Suprapubic skin (tissue), 4 donors: ENCODE measurements at regions not wholly inside any gene's neighbourhood (a gene's known extent, or its start where the extent isn't known, plus 50 kb on each side); places are given as distances from the start of the nearest gene placed in this dataset.
A peak's percentile ranks its signal among the peaks of the same experiment; 100 is the strongest.

Source experiments
- DNase-seq, 2 donors: peaks; one replicate each; pipeline ENCODE4 v3.0.0-alpha.2; 2019; ENCODE audit warnings: low spot score in 2 of 2
- H3K27ac ChIP-seq: fragments of 200-600 bp; sonication (generic); one replicate; pipeline ENCODE4 v1.5.1; 2019
- H3K27me3 ChIP-seq: fragments of 200-600 bp; sonication (generic); one replicate; pipeline ENCODE4 v1.5.1; 2019
- H3K36me3 ChIP-seq: fragments of 200-600 bp; sonication (generic); one replicate; pipeline ENCODE4 v1.5.1; 2019
- H3K4me1 ChIP-seq: fragments of 200-600 bp; sonication (generic); one replicate; pipeline ENCODE4 v1.5.1; 2019
- H3K4me3 ChIP-seq: fragments of 200-600 bp; sonication (generic); one replicate; pipeline ENCODE4 v1.5.1; 2019; ENCODE audit warnings: mild to moderate bottlenecking
- H3K9me3 ChIP-seq: fragments of 200-600 bp; sonication (generic); one replicate; pipeline ENCODE4 v1.5.1; 2019
- EP300 ChIP-seq: sonication (generic); formaldehyde crosslinking; IDR thresholded peaks from one replicate; pipeline ENCODE4 v1.6.1; 2017; ENCODE audit warnings: antibody characterized with exemption
- POLR2A ChIP-seq, 2 donors: fragments of 450-650 bp; IDR thresholded peaks; one replicate each; pipeline ENCODE4 v1.6.1; 2017; ENCODE audit warnings: antibody characterized with exemption in 2 of 2, mild to moderate bottlenecking in 2 of 2, moderate library complexity in 2 of 2
- POLR2AphosphoS5 ChIP-seq, 3 donors: sonication (generic); formaldehyde crosslinking; IDR thresholded peaks; one replicate each; pipeline ENCODE4 v1.6.1; 2017; ENCODE audit warnings: antibody characterized with exemption in 3 of 3
- WGBS: methylation state at CpG from one replicate; pipeline ENCODE4 v1.1.5; 2018; 5-methylcytosine and 5-hydroxymethylcytosine counted together
- TF ChIP-seq, protein P1 (sequence below), 2 donors: fragments of 200-600 bp in 1 of 2; fragments of 450-650 bp in 1 of 2; sonication (generic) in 1 of 2; IDR thresholded peaks; one replicate each; pipeline ENCODE4 v1.5.1; 2016 to 2019; ENCODE audit warnings: antibody characterized with exemption in 2 of 2, mild to moderate bottlenecking in 1 of 2, moderate library complexity in 1 of 2

DNA sequence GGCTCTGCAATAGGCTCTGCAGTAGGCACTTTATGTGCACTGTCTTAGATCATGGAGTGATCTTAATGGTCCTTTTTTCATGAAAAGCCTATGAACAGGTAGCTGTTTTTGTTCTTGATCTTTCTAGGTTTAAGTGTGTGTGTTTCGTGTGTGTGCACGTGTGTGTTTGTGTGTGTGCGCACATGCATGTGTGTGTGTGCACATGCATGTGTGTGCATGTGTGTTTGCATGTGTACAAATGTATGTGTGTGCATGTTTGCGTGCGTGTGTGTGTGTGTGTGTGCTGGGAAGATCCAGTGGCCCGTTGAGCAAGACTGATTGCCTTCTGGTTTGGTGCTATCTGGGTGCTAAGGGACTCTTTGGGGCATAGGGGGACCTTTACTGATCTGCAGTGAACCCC lies 334.8 kb downstream of the GLRX3 start:
- WGBS: 73% methylated on average over 6 of the region's 6 CpGs
- Histone ChIP-seq H3K27me3 (no peaks in the 10 kb centered on the region), H3K9me3 (peaks cover 13% of the 10 kb centered on the region), H3K4me1 (no peaks in the 10 kb centered on the region), H3K36me3 (no peaks in the 10 kb centered on the region), H3K27ac (no peak overlapping the region), H3K4me3 (no peak overlapping the region)
- DNase-seq: peak in 1 of 2 donors; percentile 6
- no peak for TF ChIP-seq POLR2A (IDR thresholded peaks at IDR 0.05)
- TF ChIP-seq EP300: no peak

DNA sequence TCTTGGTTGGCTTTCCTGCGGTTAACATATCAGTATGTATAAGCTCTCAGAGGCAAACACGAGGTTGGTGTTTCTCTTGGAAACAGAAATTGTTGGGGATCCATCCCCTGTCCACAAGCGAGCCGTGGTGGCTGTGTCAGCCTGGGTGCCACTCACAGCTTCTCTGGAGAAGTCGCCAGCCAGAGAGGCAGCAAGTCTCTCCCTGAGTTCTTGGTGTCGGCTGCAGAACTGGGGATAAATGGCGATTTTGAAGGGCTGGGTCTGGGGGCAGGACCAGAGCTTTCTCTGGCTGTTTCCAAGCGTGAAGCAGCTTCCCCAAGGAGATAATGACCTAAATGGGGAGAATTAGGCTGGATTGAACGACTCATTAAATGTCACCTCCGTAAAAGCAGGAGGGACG lies 335.3 kb downstream of the GLRX3 start:
- Histone ChIP-seq H3K4me1 (no peaks in the 10 kb centered on the region), H3K9me3 (peaks cover 13% of the 10 kb centered on the region), H3K4me3 (no peak overlapping the region), H3K27me3 (no peaks in the 10 kb centered on the region), H3K27ac (no peak overlapping the region), H3K36me3 (no peaks in the 10 kb centered on the region)
- DNase-seq: peak; percentile 19 to 64
- 66% methylated on average over 11 of the region's 11 CpGs for WGBS
- TF ChIP-seq POLR2A (IDR thresholded peaks at IDR 0.05) (no peak), EP300 (no peak), POLR2AphosphoS5 (IDR thresholded peaks at IDR 0.05) (no peak)
- TF ChIP-seq, protein P1, sequence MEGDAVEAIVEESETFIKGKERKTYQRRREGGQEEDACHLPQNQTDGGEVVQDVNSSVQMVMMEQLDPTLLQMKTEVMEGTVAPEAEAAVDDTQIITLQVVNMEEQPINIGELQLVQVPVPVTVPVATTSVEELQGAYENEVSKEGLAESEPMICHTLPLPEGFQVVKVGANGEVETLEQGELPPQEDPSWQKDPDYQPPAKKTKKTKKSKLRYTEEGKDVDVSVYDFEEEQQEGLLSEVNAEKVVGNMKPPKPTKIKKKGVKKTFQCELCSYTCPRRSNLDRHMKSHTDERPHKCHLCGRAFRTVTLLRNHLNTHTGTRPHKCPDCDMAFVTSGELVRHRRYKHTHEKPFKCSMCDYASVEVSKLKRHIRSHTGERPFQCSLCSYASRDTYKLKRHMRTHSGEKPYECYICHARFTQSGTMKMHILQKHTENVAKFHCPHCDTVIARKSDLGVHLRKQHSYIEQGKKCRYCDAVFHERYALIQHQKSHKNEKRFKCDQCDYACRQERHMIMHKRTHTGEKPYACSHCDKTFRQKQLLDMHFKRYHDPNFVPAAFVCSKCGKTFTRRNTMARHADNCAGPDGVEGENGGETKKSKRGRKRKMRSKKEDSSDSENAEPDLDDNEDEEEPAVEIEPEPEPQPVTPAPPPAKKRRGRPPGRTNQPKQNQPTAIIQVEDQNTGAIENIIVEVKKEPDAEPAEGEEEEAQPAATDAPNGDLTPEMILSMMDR (IDR thresholded peaks at IDR 0.05): no peak

DNA sequence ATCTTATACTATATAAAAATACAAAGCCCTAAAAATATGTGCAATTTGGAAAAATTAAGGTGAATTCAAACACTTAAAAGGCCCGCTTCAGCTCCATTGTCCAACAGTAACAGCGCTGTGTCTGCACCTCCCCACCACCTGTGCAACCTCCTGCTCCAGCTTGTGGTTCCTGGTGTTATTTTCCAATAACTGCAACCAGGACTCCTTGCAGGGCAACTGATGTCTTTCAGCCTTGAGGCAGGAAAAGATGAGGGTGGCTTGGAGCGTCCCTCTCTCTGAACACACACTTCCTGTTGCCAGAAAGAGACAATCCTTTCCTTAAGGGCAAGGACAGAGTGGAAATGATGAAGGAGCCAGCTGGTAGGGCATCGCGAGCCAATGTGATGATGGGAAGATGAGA lies 336.0 kb downstream of the GLRX3 start:
- Histone ChIP-seq H3K27ac (no peak overlapping the region), H3K9me3 (peaks cover 13% of the 10 kb centered on the region), H3K4me3 (no peak overlapping the region), H3K27me3 (peaks cover 5% of the 10 kb centered on the region), H3K4me1 (no peaks in the 10 kb centered on the region), H3K36me3 (no peaks in the 10 kb centered on the region)
- DNase-seq: peak in 1 of 2 donors; percentile 58
- 55% methylated on average over 5 of the region's 5 CpGs for WGBS
- TF ChIP-seq, protein P1 (IDR thresholded peaks at IDR 0.05): no peak

DNA sequence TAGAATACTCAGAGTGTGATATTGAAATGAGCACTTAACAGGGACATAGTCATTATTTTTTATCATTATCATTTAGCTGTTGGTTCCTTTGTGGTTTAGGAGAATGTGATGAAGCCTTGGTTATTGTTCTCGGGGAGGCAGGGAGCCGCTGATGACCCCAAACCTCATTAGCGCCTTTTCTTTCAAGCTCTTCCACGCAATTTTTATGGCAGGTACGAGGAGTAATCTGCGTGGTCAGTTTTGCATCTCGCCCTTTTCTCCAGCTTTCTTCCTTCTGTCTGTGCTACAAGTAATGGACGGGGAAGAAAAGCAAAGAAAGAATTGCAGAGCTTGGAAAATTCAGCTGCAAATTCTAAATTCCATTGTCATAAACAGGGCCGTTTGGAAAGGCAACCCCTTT lies 338.4 kb downstream of the GLRX3 start:
- no peak for DNase-seq
- Histone ChIP-seq H3K4me1 (no peaks in the 10 kb centered on the region), H3K27ac (no peak overlapping the region), H3K36me3 (no peaks in the 10 kb centered on the region), H3K27me3 (peaks cover 9% of the 10 kb centered on the region), H3K9me3 (peaks cover 6% of the 10 kb centered on the region), H3K4me3 (no peak overlapping the region)
- WGBS: 70% methylated on average over 9 of the region's 9 CpGs
- TF ChIP-seq, protein P1 (IDR thresholded peaks at IDR 0.05): no peak
- TF ChIP-seq POLR2AphosphoS5 (IDR thresholded peaks at IDR 0.05) (no peak), EP300 (no peak), POLR2A (IDR thresholded peaks at IDR 0.05) (no peak)

DNA sequence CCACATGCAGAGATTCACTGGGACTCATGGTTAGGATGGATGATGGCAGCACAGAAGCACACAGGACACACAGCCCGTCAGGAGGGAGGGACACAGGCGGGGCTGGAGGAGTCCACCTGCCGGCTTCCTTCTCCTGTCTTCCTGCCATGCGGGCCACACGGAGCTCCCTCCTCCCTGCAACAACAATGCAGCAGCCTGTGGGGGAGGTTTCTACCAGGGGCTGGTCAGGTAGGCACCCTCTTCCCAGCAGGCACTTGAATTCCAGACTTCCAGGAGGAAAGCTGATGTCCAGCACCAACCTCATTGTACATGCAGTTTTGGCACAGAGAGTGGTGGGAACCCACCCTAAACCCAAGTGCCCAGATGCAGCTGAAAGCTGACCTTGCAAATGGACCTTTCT lies 341.2 kb downstream of the GLRX3 start:
- WGBS: 52% methylated on average over 5 of the region's 5 CpGs
- Histone ChIP-seq H3K36me3 (no peaks in the 10 kb centered on the region), H3K27me3 (peaks cover 11% of the 10 kb centered on the region), H3K27ac (no peak overlapping the region), H3K9me3 (no peaks in the 10 kb centered on the region), H3K4me1 (no peaks in the 10 kb centered on the region), H3K4me3 (no peak overlapping the region)
- TF ChIP-seq, protein P1 (IDR thresholded peaks at IDR 0.05): no peak
- no peak for TF ChIP-seq POLR2AphosphoS5 (IDR thresholded peaks at IDR 0.05)
- no peak for TF ChIP-seq EP300
- no peak for TF ChIP-seq POLR2A (IDR thresholded peaks at IDR 0.05)
- DNase-seq: no peak

DNA sequence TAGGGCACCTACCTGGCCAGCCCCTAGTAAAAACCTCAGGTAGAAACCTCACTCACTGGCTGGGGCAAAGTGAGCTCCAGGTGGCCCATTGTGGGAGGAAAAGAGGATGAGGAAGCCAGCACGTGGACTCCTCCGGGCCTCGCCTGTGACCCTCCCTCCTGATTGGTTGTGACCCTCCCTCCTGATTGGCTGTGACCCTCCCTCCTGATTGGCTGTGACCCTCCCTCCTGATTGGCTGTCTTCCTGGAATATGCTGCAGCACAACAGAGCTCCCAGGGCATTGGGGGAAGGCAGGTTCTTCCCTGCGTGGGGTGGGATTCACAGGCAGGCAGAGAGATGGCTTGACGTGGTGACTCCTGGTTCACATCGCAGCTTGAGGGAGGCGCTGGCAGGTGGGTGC lies 343.0 kb downstream of the GLRX3 start:
- H3K27me3 ChIP-seq: peaks cover 18% of the 10 kb centered on the region
- H3K9me3 ChIP-seq: no peaks in the 10 kb centered on the region
- no peak overlapping the region for H3K4me3 ChIP-seq
- no peak overlapping the region for H3K27ac ChIP-seq
- TF ChIP-seq, protein P1 (IDR thresholded peaks at IDR 0.05): no peak
- no peak for TF ChIP-seq EP300
- 76% methylated on average over 7 of the region's 7 CpGs for WGBS
- DNase-seq: no peak
- no peaks in the 10 kb centered on the region for H3K4me1 ChIP-seq
- H3K36me3 ChIP-seq: no peaks in the 10 kb centered on the region
